ENCODE measurements at regions not wholly inside any gene's neighbourhood (a gene's known extent, or its start where the extent isn't known, plus 50 kb on each side); places are given as distances from the start of the nearest gene placed in this dataset.

DNA sequence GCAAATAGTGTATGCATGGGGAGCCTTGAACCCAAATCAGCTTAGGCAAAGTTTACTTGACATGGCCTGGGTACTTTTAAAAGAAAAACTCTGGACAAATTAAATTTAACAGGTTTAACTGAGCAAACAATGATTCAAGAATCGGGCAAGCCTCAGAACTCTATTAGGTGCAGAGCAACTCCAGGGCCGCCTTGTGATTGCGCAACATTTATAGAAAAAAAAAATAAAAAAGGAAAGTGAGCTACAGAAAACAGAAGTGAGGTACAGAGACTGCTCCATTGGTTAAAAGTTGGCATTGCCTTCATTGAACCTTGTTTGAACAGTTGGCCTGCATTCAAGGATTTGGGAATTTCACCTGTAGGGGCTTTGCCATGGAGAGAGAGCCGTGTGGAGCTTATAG lies 421.0 kb upstream of the TSHZ3 start:
- no peak for DNase-seq (ENCODE audit: low read depth in 2 of 2, low spot score in 1 of 2)

- no peak for DNase-seq (ENCODE audit: low read depth in 2 of 2, low spot score in 1 of 2)
Measured at GRCh38 chr19:31772915-31773314, 423.7 kb upstream of the TSHZ3 start.

- DNase-seq (ENCODE audit: low read depth in 2 of 2, low spot score in 1 of 2), result no peak
Measured at GRCh38 chr19:31781542-31781941, 432.3 kb upstream of the TSHZ3 start.

DNA sequence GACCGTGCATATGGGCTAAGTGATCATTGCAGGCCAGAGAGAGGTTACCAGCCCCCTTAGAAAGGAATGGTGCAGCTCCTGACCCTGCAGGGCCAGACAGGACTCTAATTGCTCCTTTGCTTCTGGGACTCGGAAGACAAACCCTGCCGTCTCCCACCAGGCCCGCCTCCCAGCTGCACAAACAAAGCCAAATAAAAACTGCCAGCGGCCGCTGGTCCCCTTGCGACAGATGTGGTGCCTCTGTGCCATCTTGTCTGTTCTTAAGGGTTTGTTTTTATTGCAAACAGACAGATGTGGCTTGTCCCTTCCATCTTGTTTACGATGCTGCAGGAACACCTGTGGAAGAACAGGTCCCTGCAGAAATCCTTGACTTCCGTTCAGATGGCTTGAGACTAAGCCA lies 434.4 kb upstream of the TSHZ3 start:
- no peak for DNase-seq (ENCODE audit: low read depth in 2 of 2, low spot score in 1 of 2)

- DNase-seq (ENCODE audit: low read depth in 2 of 2, low spot score in 1 of 2), result no peak
Measured at GRCh38 chr19:31784671-31785101, 435.4 kb upstream of the TSHZ3 start.

DNA sequence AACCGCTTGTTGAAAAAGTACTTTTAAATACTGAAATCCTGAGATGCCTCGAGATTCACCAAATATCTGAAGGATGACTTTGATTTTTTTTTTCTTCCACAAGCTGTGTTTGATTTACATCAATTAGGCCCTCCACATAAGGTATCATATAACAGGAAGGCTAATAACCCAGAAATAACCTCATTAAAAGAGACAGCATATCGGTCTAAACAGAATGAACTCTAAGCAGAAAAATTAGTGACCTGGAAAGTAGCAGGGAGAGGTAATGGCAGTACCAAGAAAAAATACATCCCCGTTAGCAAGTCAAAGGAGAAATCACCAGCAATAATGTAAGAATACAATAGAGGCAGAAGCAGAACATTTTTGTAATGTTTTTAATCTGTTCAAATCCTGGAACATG lies 452.4 kb upstream of the TSHZ3 start:
- no peak for DNase-seq (ENCODE audit: low read depth in 2 of 2, low spot score in 1 of 2)

- DNase-seq (ENCODE audit: low read depth in 2 of 2, low spot score in 1 of 2), result no peak
Measured at GRCh38 chr19:31803835-31804446, 454.7 kb upstream of the TSHZ3 start.

GRCh38 chr19:31804668-31805067 lies 455.4 kb upstream of the TSHZ3 start:
- no peak for DNase-seq (ENCODE audit: low read depth in 2 of 2, low spot score in 1 of 2)

DNA sequence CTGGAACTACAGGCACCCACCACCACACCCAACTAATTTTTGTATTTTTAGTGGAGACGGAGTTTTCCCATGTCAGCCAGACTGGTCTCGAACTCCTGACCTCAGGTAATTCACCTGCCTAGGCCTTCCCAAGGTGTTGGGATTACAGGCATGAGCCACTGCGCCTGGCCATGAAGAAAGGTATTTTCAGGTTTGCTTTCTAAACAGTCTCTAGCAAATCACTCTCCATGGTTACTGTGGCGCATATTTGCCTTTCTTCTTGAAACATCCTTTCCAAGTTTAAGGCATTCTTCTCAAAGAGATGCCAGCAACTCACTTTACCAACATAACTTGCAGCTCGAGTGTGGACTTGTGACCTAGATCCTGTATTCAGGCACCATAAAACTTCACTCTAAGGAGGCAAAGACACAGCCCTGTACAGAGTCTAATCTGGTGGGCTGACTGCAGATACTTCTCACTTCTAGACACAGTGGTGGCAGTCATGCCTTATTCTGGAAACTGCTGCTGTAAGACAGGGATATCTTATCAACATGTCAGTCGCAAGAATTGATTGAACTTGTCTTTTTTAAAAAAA lies 461.4 kb upstream of the TSHZ3 start:
- no peak for DNase-seq (ENCODE audit: low read depth in 2 of 2, low spot score in 1 of 2)

DNA sequence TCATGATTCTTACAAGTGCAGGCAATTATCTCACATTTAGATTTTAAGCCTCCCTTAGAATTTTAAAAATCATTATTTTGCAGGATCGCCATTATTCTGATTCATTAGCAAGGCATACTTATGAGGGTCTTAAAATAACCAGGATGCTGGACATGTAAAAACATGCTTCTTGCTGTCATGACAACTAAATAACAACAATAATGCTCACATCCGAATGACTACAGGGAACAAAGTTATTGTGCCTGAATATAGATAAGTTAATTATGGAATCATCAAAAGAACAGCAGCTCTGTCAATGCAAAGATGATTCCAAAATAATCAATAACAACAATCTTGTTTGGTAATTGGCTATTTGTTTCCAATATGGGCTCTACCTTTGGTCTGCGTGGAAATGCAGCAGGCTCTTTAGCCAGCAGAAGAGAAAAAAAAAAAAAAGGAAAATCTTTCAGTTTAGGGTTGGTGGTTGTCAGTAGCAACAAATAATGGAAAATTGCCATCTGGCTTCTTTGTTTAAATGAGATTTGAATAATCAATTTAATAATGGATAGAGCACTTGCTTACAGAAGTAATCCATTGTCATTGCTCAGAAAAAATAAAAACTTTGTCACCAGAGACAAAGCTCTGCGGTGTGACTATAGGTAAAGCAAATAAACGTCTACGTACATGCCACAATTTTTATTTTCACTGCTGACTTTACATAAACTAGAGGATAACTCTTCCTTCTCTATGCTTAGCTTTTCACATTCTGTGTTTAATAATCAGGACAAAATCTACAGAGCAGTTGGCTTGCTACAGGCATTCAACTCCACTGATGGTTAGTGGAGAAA lies 468.9 kb upstream of the TSHZ3 start:
- no peak for DNase-seq (ENCODE audit: low read depth in 2 of 2, low spot score in 1 of 2)

GRCh38 chr19:31818798-31819105 lies 469.5 kb upstream of the TSHZ3 start:
- DNase-seq (ENCODE audit: low read depth in 2 of 2, low spot score in 1 of 2), result no peak

- DNase-seq (ENCODE audit: low read depth in 2 of 2, low spot score in 1 of 2), result no peak
Measured at GRCh38 chr19:31819837-31820236, 470.6 kb upstream of the TSHZ3 start.

- no peak for DNase-seq (ENCODE audit: low read depth in 2 of 2, low spot score in 1 of 2)
Measured at GRCh38 chr19:31821346-31821745, 472.1 kb upstream of the TSHZ3 start.

DNA sequence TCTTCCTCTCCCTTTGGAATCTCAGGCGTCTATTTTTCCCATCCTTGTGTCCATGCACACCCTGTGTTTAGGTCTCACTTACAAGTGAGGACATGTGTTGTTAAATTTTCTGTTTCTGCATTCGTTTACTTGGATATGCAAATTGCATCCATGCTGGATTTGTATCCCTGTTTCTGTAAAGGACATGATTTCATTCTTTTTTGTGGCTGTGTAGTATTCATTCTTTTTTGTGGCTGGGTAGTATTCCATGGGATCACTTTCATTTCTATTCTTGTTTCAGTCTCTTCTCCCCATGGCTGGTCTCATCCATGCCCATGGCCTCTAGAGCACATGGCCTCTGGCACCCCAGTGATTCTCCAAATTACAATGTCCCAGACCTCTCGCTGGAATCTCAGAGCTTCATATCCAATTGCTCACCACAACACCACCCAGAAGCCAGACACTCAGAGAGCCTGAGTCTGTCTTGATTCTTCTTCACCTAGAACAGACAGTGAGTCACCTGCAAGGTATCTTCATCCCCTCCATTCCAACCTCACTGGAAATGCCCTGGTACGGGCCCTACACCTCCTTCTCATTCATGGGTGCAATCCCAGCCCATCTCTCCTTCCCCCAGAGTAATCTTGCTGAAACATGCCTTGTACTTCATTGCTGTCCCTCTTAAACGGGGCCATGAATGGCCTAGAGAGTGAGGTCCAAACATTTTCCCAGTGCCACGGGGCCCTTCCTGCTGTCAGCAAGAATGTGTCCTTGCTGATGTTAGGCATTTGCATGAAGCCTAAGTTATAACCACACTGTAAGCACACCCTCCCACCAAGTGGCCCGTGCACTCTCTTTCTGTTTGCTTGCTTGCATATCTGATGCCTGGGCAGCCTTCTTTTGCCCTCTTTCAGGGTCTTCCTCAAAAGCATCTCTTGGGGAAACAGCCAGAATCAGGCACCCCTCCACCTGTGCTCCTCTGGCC lies 476.2 kb upstream of the TSHZ3 start:
- DNase-seq (ENCODE audit: low read depth in 2 of 2, low spot score in 1 of 2), result no peak

DNA sequence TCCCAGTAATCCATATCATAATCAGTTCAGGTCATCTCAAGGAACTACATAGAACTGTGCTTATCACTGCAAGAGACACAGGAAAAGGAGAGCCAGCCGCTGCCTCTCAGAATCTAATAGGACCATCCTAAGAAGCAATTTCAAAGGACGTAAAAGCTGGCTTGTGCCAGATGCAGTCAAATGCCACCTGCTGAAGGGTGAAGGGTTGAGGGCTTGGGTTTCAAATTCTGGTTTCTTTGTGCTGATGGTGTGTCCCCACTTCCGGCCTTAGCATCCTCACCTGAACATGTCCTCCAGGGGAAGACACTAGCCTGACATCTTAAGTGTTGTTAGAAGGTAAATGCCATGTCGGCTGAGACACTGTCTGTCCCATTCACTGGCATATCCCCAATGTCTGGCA lies 477.1 kb upstream of the TSHZ3 start:
- DNase-seq (ENCODE audit: low read depth in 2 of 2, low spot score in 1 of 2), result no peak

DNA sequence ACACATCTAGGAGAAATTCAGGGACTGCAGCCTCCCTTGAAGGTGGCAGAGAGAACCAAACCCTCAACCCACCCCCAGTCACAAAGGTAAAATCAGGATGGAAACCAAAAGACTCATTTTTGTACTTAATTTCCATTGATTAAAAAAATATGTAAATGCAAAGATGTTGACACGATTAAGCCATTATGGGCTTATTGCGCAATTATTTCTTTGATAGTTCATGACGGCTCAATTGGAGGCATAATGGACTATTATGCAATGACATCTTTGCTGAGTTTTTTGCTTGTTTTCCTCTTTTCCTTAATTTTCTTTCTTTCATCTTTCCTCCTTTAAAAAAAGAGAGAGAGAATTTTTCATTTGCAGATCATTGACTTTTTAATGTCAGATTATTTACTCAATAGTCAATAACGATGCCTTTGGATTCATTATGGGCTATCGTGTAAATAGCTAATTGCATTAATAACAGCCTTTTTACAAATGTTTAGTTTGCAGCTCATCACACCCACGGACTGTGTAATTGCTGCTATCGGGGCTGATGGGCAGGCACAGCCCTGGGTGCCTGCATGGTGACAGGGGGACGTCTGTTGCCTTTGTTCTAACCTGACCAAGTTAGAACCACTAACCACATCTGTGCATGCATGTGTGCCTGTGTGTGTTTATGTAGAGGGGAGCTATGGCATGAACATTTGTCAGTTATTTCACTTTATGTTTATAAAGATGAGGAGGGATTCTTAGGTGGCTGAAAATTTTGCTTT lies 482.4 kb upstream of the TSHZ3 start:
- DNase-seq (ENCODE audit: low read depth in 2 of 2, low spot score in 1 of 2), result no peak

DNA sequence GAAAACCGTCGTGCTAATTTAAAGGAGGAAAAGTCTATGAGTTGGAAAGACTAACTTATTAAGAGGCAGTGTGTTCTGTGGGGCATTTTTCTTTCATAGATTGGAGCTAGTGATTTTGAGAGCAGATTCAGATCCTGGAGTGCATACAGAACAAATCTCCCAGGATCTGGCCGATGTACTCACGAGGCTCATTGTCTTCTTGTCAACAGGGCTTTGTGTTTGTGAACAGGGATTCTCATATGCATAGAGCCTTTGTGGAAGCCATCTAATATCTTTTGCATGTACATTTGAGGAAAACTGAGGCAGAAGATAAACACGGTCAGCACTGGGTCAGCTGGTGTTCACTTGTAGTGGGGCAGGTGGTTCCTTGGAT lies 482.9 kb upstream of the TSHZ3 start:
- no peak for DNase-seq (ENCODE audit: low read depth in 2 of 2, low spot score in 1 of 2)

DNA sequence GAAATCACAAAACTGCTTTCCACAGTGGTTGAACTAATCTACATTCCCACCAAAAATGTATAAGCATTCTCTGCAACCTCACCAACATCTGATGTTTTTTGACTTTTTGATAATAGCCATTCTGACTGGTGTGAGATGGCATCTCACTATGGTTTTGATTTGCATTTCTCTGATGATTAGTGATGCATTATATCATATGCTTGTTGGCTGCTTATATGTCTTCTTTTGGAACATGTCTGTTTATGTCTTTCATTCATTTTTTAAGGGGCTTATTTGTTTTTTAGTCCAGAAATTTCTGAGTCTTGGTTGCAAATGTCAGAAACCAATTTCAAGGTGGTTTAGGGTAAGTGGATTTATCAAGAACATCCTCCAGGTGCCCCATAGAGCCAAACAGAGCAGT lies 484.8 kb upstream of the TSHZ3 start:
- no peak for DNase-seq (ENCODE audit: low read depth in 2 of 2, low spot score in 1 of 2)

DNA sequence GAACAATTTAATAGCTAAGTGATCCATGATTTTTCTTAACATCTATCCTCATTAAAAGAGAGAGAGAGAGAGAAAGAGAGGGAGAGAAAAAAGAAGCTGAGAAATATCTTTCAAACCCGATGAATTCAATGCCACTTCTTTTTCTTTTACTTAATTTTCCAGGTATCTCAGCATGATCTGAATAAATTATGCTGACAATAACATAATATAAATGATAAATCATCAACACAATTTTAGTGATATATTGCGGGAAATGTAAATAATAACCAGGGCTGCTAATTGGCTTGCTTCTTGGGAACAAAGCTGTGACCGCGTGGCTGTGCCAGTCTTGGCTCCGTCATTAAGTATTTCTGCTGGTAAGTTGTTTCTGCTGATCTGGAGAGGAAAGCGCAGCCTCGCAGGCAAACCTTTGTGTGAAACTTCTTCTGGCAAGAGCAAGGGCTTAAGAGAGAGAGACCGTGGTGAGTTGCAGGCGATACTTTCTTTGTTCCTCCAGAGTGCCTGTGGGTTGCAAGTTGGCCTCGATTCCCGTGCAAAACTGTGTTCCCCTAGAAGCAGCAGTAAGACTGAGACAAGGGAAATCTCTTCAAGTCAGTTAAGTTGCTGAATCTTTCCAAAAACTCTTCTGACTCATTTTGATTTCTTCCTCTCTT lies 489.1 kb upstream of the TSHZ3 start:
- no peak for DNase-seq (ENCODE audit: low read depth in 2 of 2, low spot score in 1 of 2)

DNA sequence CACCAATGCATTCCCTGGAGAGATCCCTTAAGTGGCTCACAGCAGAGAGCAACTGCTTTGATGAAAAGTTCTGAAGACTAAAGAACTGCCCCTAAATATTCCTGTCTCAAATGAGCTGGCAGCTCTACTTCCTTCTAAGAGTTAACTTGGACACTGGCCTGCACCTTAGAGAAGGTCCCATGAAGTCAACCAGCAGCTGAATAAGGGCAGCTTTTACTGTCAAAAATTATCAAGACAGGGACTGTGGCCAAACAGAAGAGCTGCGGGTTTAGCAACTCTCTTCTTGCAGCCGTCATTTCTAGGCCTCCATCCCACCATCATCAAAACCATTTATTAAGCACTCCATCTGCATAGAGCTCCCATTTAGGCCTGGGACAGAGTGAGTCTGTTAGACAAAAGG lies 491.1 kb upstream of the TSHZ3 start:
- DNase-seq (ENCODE audit: low read depth in 2 of 2, low spot score in 1 of 2), result no peak

All from stimulated activated CD8-positive, alpha-beta memory T cell treated with anti-CD3 and anti-CD28 coated beads, Interleukin-4, amount 100 ng/mL, for 1 hour (primary cell).